ENCODE measurements at regions not wholly inside any gene's neighbourhood (a gene's known extent, or its start where the extent isn't known, plus 50 kb on each side); places are given as distances from the start of the nearest gene placed in this dataset.
A peak's percentile ranks its signal among the peaks of the same experiment; 100 is the strongest.

DNA sequence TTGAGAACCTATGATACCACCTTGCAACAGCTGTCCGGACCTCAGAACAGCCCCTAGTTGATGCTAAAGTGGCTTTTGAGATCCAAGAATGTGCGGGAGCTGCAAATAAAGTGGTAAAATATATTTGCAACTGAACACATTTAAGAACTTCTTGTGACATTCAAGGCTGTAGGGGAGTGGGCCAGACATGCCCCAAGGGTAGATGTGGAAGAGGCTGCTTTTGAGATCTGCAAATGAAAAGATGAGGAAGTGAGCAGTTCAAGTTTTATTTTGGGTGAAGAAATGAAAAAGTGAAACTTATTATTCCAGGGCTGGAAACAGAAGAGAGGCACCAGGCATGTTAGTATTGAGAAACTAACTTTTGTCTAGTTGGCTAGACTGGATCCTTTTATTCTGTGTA is 359.5 kb upstream of the PLXNA2 start:
- no peak for DNase-seq (ENCODE audit: insufficient read length, low spot score)

DNA sequence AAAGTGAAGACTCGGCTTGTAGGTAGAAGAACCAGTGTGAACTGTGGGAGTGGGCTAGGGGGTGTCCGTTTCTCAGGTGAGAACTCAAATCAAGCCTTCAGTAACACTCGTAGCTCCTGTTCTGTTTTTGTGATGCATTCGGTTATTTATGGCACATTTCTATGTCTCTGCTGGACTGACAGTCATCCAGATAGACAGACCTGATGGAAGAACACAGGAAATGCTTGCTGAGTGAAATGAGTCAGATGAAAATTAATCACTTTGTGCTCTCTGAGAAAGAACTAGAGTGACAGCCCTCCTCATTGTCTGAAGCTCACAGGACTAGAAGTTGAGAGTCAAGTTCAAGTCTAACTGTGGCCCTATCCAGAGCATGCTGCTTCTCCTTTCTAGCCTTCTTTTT is 360.1 kb upstream of the PLXNA2 start:
- TF ChIP-seq POU2F2 (IDR thresholded peaks at IDR 0.05; ENCODE audit: low read depth, low read length) (no peak), SPI1 (IDR thresholded peaks at IDR 0.05; ENCODE audit: low read depth, low read length) (no peak), POLR2A (IDR thresholded peaks at IDR 0.05; ENCODE audit: low read depth, low read length) (no peak)
- FAIRE-seq = peak; percentile 86
- peak; percentile 32 for DNase-seq (ENCODE audit: insufficient read length, low spot score)

More for the DNA sequence above, 359.5 kb upstream of the PLXNA2 start:
- no peak for FAIRE-seq
- TF ChIP-seq SPI1 (IDR thresholded peaks at IDR 0.05; ENCODE audit: low read depth, low read length) (peak; percentile 71), POLR2AphosphoS5 (IDR thresholded peaks at IDR 0.05; ENCODE audit: low read depth, low read length) (no peak), POLR2A (IDR thresholded peaks at IDR 0.05; ENCODE audit: low read depth, low read length) (no peak), TAF1 (IDR thresholded peaks at IDR 0.05; ENCODE audit: low read depth, low read length) (no peak), PAX5 (IDR thresholded peaks at IDR 0.05; ENCODE audit: insufficient read depth, low read length, severe bottlenecking) (no peak), POU2F2 (IDR thresholded peaks at IDR 0.05; ENCODE audit: low read depth, low read length) (no peak)

DNA sequence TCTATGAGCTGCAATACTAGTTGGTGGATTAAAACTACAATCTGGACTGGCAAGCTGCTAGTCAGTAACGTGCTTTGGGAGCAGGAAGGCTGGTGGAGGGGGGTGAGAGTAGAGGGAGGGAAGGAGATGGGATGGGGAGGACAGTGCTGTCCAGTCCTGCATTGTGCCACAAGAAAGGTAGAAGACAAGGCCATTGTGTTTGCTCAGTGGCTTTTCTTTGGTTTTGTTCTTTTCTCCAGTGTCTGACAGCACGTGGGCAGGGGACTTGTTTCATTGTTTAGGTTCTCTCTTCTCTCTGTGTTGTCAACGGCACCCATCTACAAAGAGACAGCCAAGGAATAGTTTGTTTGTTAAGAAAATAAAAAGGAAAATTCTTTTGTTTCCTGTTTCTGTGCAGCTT is 362.8 kb upstream of the PLXNA2 start:
- TF ChIP-seq SPI1 (IDR thresholded peaks at IDR 0.05; ENCODE audit: low read depth, low read length) = no peak
- no peak for TF ChIP-seq TAF1 (IDR thresholded peaks at IDR 0.05; ENCODE audit: low read depth, low read length)
- TF ChIP-seq POU2F2 (IDR thresholded peaks at IDR 0.05; ENCODE audit: low read depth, low read length) = no peak
- no peak for TF ChIP-seq PAX5 (IDR thresholded peaks at IDR 0.05; ENCODE audit: insufficient read depth, low read length, severe bottlenecking)
- TF ChIP-seq POLR2A (IDR thresholded peaks at IDR 0.05; ENCODE audit: low read depth, low read length) = no peak
- no peak for TF ChIP-seq POLR2AphosphoS5 (IDR thresholded peaks at IDR 0.05; ENCODE audit: low read depth, low read length)
- no peak for FAIRE-seq

DNA sequence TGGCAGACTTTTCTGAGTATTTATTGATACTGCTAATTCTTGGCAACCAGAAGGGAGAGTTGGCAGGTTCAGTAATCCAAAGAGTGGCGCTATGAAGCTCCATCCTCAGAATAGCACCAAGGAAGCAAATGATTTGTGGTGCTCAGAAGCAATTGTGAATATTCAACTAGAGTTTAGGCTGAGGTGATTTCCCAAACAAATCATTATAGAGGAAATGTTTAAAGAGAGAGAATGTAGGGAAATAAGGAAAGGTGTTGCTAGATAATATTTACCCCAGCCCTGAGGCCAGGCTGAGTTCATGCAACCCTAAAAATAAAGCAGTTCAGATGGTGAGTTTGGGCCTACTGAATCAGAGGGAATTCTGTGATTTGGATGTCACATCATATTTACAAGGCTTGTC is 363.4 kb upstream of the PLXNA2 start:
- no peak for DNase-seq (ENCODE audit: insufficient read length, low spot score)
- no peak for FAIRE-seq
- no peak for TF ChIP-seq PAX5 (IDR thresholded peaks at IDR 0.05; ENCODE audit: insufficient read depth, low read length, severe bottlenecking)
- TF ChIP-seq TAF1 (IDR thresholded peaks at IDR 0.05; ENCODE audit: low read depth, low read length) = no peak
- no peak for TF ChIP-seq SPI1 (IDR thresholded peaks at IDR 0.05; ENCODE audit: low read depth, low read length)
- TF ChIP-seq POLR2A (IDR thresholded peaks at IDR 0.05; ENCODE audit: low read depth, low read length) = no peak
- no peak for TF ChIP-seq POLR2AphosphoS5 (IDR thresholded peaks at IDR 0.05; ENCODE audit: low read depth, low read length)
- TF ChIP-seq POU2F2 (IDR thresholded peaks at IDR 0.05; ENCODE audit: low read depth, low read length) = no peak

More for the DNA sequence above, 362.8 kb upstream of the PLXNA2 start:
- DNase-seq (ENCODE audit: insufficient read length, low spot score) = no peak

DNA sequence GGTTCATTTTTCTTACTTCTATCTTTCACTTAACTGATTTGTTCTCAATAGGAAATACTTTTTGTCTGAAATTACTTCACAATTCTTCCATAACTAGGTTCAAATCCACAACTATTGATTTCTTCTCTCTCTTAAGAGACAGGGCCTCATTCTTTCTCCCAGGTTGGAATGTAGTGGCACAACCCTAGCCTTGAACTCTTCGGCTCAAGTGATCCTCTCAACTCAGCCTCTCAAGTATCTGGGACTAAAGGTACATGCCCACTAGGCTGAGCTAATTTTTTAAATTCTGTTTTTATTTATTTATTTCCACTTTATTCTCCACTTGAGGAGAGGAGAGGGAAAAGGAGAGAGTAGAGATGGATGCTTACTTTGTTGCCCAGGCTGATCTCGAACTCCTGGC is 370.4 kb upstream of the PLXNA2 start:
- TF ChIP-seq POLR2A (IDR thresholded peaks at IDR 0.05; ENCODE audit: low read depth, low read length) (no peak), POU2F2 (IDR thresholded peaks at IDR 0.05; ENCODE audit: low read depth, low read length) (no peak), SPI1 (IDR thresholded peaks at IDR 0.05; ENCODE audit: low read depth, low read length) (no peak), POLR2AphosphoS5 (IDR thresholded peaks at IDR 0.05; ENCODE audit: low read depth, low read length) (no peak), PAX5 (IDR thresholded peaks at IDR 0.05; ENCODE audit: insufficient read depth, low read length, severe bottlenecking) (no peak), TAF1 (IDR thresholded peaks at IDR 0.05; ENCODE audit: low read depth, low read length) (no peak)
- DNase-seq (ENCODE audit: insufficient read length, low spot score) (no peak), FAIRE-seq (no peak)

DNA sequence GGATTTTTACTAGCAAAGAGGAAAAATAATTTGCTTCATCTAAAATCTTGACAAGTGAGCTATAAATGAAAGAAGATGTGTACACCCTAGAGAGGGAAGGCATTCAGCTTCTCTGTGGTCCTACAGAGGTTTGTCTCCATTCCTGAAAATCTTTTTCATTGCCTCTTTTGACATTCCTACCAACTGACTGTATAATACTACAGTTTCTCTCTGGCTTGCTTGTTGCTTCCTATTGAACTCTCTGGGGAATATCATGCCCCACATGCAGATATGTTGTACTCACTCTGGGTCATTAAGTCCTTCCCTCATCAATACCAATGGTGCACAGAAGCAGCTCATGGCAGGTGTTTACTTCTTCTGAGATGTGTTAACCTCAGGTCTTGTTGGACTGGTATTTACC is 371.2 kb upstream of the PLXNA2 start:
- FAIRE-seq (no peak), DNase-seq (ENCODE audit: insufficient read length, low spot score) (no peak)
- TF ChIP-seq SPI1 (IDR thresholded peaks at IDR 0.05; ENCODE audit: low read depth, low read length) = no peak
- TF ChIP-seq POLR2AphosphoS5 (IDR thresholded peaks at IDR 0.05; ENCODE audit: low read depth, low read length) = no peak
- TF ChIP-seq TAF1 (IDR thresholded peaks at IDR 0.05; ENCODE audit: low read depth, low read length) = no peak
- no peak for TF ChIP-seq POU2F2 (IDR thresholded peaks at IDR 0.05; ENCODE audit: low read depth, low read length)
- TF ChIP-seq PAX5 (IDR thresholded peaks at IDR 0.05; ENCODE audit: insufficient read depth, low read length, severe bottlenecking) = no peak
- no peak for TF ChIP-seq POLR2A (IDR thresholded peaks at IDR 0.05; ENCODE audit: low read depth, low read length)

DNA sequence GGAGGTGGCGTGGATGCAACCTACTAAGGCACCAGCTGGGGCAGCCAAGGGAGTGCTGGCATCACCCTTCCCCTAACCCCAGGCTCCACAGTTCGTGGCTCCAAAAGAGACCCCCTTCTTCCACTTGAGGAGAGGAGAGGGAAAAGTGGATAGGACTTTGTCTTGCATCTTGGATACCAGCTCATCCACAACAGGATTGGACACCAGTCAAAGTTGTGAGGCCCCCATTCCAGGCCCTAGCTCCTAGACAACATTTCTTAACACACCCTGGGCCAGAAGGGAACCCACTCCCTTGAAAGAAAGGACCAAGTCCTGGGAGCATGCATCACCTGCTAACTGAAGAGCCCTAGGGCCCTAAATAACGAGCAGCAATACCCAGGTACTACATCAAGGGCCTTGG is 372.6 kb upstream of the PLXNA2 start:
- TF ChIP-seq POLR2A (IDR thresholded peaks at IDR 0.05; ENCODE audit: low read depth, low read length) (no peak), TAF1 (IDR thresholded peaks at IDR 0.05; ENCODE audit: low read depth, low read length) (no peak), SPI1 (IDR thresholded peaks at IDR 0.05; ENCODE audit: low read depth, low read length) (no peak), POLR2AphosphoS5 (IDR thresholded peaks at IDR 0.05; ENCODE audit: low read depth, low read length) (no peak), POU2F2 (IDR thresholded peaks at IDR 0.05; ENCODE audit: low read depth, low read length) (no peak), PAX5 (IDR thresholded peaks at IDR 0.05; ENCODE audit: insufficient read depth, low read length, severe bottlenecking) (no peak)
- FAIRE-seq = no peak
- no peak for DNase-seq (ENCODE audit: insufficient read length, low spot score)

DNA sequence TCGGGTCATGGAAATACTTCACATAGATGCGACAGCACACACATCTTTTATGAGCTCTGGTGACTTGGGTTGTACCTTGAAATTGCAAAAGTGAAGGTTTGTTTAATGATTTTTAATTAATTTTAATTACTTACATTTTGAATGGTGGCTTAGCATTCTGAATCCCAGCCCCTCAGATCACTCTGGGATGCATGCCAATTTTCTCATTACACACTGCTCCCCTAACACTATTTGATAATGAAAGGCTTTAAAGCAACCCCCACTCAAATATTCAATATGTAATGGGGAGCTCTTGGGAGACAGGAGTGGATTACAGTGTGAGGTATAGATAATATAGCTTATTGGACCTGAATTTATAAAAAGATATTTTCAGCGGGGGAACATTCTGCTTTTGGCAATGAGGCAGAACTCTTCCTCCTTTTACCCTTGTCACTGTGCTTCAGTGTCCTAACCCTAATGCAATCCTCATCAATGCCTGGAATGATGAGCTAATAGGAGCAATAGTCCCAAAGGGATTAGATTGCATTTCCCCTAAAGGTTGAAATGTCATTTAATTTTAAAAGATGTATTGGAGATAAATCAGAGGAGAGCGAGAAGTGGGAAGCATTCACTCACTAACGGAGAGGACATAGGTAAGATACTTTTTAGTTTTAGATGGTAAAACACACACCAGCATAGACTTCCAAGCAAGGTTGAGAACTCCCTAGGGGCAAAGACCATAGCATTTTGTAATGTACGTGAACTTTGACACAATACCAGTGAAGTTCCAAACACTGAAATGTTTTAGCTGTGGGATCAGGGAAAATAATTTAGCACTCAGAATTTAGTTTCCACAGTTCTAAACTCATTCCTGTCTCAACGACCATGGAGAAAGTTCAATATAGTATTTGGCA is 384.1 kb upstream of the PLXNA2 start:
- TF ChIP-seq TAF1 (IDR thresholded peaks at IDR 0.05; ENCODE audit: low read depth, low read length) (no peak), PAX5 (IDR thresholded peaks at IDR 0.05; ENCODE audit: insufficient read depth, low read length, severe bottlenecking) (no peak), SPI1 (IDR thresholded peaks at IDR 0.05; ENCODE audit: low read depth, low read length) (no peak), POLR2AphosphoS5 (IDR thresholded peaks at IDR 0.05; ENCODE audit: low read depth, low read length) (no peak), POU2F2 (IDR thresholded peaks at IDR 0.05; ENCODE audit: low read depth, low read length) (no peak), POLR2A (IDR thresholded peaks at IDR 0.05; ENCODE audit: low read depth, low read length) (no peak)
- FAIRE-seq = no peak

DNA sequence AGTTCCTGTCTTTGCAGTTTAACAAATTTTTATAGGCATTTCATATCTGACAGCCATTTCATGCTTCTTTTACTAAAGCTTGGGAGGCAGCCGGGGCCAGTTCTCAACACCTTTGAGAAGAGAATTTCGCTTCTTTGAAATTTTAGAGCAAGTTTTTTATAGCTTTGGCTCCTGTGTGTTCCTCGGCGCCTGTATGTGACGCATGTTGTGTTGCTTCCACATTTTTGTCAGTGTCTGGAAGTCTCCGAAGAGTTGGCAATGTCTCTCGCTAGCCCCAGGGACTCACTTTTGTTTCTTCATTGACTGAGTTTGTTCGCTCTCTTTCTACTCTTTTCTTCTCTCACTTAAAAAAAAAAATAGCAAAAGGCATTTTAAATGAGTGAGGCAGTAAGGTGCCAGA is 386.9 kb upstream of the PLXNA2 start:
- FAIRE-seq = no peak
- TF ChIP-seq SPI1 (IDR thresholded peaks at IDR 0.05; ENCODE audit: low read depth, low read length) = no peak
- TF ChIP-seq POU2F2 (IDR thresholded peaks at IDR 0.05; ENCODE audit: low read depth, low read length) = no peak
- no peak for TF ChIP-seq TAF1 (IDR thresholded peaks at IDR 0.05; ENCODE audit: low read depth, low read length)
- TF ChIP-seq POLR2AphosphoS5 (IDR thresholded peaks at IDR 0.05; ENCODE audit: low read depth, low read length) = no peak
- no peak for TF ChIP-seq PAX5 (IDR thresholded peaks at IDR 0.05; ENCODE audit: insufficient read depth, low read length, severe bottlenecking)
- TF ChIP-seq POLR2A (IDR thresholded peaks at IDR 0.05; ENCODE audit: low read depth, low read length) = no peak
- no peak for DNase-seq (ENCODE audit: insufficient read length, low spot score)

More for the DNA sequence above, 384.1 kb upstream of the PLXNA2 start:
- no peak for DNase-seq (ENCODE audit: insufficient read length, low spot score)

Data from GM12891 (cell line).